SIG-M5 (cell line): ENCODE measurements at regions not wholly inside any gene's neighbourhood (a gene's known extent, or its start where the extent isn't known, plus 50 kb on each side); places are given as distances from the start of the nearest gene placed in this dataset.
"Not testable (repeated sequence)": the region's sequence is repeated elsewhere in the genome, so short reads cannot be mapped to it uniquely, and the experiment has no call there.

Source experiments
- DNase-seq: peaks from one replicate; lab custom pipeline; 2025; lab: John Stamatoyannopoulos, UW

DNA sequence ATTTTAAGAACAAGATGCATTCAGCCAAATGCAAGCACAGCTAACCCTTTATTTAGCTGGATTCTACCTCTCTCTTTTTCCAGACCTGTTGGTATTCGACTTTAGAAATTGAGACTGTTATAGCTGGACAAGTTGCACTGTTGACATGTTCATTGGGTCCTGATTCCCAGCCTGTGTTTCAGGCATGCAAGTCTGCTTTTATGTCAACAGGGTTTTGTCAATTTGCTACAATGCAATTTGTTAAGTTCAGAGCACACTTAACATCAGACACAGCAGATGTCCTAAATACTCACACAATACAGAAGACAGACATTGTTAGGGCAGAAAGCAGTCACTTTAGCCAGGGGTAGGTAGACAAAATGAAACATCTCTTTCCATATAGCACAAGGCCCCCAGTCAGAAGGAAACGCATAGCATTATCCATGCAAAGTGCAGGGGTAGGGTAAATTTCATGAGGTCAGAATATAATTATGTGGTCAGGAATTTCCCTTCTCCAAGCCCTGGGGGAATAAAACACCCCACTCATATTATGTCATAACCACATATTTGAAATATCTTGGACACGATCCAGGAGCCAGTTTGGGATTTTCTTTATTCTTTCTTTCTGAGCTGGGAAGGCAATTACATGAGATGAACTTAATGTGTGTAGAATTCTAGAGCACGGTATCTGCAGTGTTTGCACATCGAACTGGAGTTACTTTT is 504.1 kb downstream of the NTRK3 start:
- DNase-seq: no peak

DNA sequence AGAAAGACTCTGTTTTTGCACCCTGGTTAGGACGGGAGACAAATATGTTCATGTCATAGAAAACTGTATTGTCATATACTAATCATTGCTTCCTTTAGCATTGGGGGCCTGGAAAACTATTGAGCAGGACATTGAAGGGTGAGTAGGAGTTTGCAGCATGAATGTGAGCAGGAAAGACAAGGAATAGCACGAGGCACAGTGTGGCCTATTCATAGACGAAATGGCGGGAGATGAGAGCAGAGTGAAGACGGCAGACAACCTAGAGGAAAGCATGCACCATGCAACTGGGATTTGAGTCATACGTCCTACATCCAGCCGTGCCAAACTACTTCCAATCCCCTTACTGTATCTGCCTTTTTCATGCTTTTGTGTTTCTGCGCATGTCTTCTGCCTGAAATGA is 508.1 kb downstream of the NTRK3 start:
- no peak for DNase-seq

DNA sequence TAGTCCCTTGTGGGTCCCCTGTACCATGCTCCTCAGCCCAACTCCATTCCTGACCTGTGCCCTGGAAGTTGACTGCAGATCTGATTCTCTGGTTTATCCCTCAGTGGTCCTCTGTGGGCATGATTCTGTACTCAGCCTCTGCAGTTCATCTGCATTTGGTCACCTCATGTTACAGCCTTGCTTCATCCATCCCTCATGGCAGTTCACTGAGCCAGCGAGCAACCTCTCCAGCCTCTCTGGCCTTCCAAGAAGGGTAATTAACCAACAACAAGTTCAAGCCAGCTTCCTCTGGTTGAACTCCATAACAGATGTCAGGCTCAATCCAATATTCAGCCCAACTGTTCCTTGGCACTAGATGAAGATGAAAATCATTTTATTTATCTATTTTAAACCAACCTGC is 509.5 kb downstream of the NTRK3 start:
- no peak for DNase-seq

DNA sequence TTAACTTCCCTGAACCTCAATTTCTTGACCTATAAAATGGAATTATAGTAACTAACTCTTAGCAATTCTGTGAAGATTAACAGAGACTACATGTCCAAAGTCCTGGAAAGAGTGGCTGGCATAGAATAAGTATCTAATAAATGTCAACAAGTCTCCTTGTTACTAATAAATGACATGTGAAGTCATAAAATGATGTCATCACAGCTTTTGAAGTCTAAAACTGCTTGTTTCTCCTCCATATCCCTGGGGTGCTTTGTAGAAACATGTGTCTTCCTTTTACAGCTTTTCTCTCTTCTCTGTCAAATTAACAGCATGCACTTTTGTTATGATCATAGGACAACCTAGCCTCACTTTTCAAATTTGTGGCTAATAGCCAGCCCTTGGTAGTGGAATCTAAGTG is 510.2 kb downstream of the NTRK3 start:
- DNase-seq: no peak

DNA sequence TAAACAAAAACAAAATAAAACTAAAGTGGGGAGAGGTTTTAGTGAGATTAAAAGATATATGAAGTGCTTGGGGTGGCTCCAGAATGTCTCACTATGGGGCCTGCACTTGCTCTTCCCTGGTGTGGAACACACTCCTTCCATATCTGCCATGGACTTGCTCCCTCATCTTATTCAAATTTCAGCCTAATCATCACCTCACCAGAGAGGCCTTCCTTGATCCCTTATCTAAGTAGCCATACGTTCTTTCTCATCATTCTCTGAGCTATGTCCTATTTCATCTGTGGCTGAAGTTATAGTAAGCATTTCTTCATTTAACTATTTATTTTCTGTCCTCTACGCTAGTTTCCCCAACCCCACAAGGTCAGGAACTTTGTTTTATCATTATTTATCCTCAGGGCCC is 511.7 kb downstream of the NTRK3 start:
- no peak for DNase-seq

DNA sequence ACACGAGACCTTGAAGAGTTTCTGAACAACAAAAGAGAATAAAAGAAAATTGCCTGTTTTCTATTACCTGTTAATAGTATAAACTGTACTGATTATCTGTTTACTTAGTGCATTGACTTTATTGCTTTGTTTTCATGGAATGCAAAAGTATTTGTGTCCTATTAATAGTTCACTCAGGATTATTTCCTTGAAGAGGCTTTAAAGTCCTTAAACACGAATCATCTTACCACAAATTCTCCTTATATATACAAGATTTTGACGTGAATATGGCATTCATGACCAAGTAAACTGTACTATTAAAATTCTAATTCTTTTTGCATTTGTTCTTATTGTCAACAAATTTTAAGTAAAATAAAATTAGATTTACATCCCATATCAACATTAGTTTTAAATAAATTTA is 513.0 kb downstream of the NTRK3 start:
- DNase-seq: no peak

DNA sequence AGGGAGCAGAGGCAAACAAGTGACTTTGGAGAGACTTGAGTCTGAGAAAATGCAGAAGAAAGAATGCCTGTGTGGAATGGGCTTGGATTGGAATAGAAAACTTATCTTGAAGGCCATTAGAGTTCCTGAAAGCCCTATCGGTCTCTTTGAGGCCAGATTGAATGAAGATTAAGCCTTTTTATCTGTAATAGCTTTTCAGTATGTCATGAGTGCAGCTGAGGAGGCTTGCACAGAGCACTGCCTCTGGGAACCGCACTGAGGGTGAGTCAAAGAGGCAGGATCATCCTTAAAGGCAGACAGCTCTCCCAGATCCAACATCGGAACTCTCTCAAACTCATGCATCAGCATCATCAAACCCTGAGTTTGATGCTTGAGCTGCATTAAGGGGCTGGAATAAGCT is 515.2 kb downstream of the NTRK3 start:
- no peak for DNase-seq

DNA sequence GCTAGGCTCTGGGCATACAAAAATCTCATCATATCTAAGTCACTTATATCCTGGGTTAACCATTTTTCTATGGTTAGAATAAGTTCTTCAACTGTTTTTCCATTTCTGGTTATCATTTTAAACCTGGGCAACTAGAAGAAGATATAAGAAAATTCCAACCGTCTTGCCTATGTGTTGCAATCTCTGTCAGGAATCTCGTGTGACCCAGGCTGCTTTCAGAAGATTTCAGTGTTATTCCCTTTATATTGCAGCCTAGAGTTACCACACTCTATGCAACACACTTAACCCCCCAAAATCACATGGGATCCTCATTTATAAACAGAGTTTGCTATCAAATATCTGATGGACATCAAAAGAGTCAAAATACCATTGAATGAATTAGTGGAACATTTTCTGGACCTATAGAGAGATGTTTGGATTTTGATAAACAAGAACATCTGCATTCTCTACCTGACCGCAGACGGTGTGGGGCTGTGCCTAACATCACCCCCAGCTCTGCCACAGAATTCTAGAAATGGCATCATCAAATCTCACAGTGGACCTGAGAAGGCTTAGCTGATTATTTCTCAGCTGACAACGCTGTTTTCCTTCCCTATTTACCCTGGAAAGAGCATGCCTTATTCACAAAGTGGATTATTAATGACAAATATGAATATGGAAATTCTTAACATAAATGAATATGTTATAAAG is 515.7 kb downstream of the NTRK3 start:
- DNase-seq: no peak

DNA sequence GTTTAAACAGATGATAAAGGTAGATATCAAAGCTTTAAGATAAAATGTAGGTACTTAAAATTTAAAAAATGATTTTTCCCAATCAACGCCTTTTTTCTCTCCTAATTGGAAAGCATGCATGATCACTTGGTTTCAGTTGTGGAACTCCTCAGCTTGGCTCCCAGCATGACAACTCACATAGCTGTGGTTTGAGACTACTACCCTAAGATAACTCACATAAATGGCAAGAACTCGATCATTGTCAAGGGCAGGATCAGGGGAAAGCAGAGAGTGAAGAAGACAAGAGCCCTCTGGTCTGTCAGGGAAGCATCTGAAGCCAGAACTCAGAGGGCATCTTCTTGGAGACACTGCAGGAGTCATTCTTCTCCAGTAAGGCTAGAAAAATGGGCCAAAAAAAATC is 516.7 kb downstream of the NTRK3 start:
- DNase-seq: no peak

DNA sequence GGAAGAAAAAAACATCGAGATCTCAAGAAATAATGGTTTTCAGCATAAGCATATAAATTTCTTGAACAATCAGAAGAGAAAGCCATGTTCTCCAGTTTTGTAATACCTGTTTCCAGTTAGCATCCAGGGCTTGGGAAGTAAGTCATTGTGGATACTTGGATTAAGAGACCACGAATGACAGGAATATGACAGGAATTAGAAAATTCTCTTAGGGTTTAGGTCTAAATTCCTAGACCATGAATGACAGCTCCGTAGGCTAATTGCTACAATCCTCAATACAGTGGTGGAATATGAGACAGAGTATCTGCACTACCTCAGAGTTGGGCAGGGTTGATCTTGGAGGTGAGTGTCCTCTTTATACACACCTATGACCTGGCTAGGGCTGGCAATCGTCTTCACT is 517.5 kb downstream of the NTRK3 start:
- DNase-seq: no peak

DNA sequence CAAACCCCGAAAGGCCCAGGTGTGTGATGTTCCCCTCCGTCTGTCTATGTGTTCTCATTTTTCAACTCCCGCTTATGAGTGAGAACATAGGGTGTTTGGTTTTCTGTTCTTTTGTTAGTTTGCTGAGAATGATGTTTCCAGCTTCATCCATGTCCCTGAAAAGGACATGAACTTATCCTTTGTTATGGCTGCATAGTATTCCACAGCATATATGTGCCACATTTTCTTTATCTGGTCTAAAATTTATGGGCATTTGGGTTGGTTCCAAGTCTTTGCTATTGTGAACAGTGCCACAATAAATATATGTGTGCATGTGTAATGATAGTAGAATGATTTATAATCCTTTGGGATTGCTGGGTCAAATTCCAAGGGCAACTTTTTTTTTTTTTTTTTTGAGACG is 519.1 kb downstream of the NTRK3 start:
- DNase-seq: not testable (repeated sequence)

DNA sequence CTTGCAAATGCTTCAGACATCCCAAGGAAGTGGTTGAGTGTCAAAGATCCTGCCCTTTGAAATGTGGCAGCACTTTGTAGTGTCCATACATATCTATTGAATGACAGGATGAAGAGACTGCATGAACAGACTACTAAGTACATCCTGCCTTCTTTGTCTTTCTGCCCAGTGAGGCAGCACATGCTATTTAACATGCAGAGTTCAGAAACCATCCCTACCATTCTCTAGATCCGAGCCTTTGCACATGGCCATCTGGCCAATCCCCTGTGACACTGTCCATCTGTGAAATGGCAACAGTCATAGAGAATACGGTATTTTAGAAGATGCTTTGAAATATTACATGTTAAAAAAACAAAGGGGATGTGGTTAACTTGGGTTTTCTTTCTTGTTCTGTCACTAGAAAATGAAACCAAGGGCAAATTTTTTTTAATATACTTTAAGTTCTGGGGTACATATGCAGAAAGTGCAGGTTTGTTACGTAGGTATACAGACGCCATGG is 519.6 kb downstream of the NTRK3 start:
- no peak for DNase-seq

DNA sequence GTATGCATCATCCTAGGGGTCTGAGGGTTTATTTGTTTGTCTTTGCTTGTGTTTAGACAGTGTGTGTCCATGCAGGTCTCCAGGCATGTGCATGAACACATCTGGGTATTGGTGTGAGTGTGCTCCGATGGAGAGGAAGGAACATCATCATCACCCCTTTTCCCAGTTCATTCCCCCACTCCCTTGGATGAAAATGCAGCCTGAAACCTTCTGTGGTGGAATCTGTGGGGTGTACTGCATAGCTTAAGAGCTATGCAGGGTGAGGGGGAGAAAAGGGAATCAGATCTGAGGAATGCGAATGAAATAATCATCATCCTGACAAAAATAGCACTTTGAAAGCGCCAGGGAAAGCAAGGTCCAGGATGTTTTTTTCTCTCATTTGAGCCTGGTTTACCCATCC is 520.1 kb downstream of the NTRK3 start:
- DNase-seq: no peak

DNA sequence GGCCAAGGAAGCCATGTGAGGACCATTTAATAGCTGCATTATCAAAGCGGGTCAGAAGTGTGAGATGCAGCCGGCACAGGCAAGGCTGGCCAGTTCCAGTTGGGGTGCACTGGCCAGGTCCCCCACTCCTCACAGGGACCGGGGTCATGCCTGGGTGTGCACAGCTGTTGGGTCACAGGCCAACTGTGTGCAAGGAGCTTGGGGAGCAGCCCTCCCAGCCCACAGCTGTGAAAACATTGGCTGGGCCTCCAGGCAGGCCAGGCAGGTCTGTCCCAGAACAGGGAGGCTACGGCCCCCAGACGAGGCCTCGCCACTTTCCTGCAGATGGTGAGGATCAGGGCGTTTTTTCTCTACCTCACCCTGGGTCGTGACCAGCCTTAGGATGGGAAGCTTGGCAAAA is 521.0 kb downstream of the NTRK3 start:
- DNase-seq: no peak

DNA sequence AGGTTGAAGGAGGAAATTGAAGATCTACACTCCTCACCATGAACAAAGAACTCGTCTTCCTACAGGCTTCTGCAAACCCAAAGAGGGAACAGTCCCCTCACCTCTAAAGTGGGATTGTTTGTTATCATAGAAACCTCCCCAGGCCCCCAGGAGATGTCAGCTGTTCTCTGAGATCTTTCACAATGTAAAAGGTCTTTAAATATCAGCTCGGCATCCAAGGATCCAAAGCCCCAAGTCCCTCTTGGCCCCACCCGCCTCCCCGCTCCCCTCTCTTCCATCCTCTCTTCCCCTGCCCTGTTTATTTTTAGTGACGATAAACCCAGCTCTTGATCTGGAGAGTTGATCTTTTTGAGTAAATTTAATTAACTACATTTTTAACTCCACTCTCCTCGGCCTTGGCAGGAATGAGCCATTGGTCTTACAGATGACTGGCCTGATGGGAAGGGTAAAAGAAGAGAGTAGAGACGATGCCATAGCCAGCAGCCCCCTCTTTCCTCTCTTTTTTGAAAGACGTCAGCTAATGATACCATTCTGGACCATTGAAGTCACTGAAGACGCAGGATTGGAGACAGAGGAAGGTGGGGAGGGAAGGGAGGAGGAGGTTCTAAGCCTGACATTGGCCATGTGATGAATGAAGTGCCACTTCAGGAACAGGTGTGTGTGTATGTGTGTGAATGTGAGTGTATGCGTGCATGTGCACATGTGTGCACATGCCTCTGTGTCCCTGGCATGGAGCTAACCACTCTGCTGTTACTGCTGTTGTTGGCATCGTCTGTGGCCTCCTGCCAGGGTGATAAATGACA is 521.8 kb downstream of the NTRK3 start:
- DNase-seq: no peak

DNA sequence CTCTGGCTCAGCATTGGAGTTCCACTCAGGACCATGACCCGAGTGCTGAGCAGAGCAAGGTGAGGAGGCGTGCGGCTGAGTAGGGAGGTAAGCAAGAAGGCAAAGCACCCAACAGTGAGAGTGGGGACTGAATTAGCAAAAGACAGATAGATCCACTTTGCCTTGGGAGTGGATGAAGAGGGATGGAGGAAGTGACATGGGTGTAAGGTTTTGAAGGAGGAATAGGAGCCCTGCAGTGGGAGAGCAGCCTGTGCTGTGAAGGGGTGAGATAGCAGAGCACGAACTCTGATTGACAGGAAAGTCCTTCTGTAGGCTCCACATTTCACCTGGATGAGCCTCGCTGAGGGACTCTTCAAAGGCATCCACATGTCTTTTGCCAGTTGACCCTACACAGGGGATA is 522.6 kb downstream of the NTRK3 start:
- DNase-seq: no peak

DNA sequence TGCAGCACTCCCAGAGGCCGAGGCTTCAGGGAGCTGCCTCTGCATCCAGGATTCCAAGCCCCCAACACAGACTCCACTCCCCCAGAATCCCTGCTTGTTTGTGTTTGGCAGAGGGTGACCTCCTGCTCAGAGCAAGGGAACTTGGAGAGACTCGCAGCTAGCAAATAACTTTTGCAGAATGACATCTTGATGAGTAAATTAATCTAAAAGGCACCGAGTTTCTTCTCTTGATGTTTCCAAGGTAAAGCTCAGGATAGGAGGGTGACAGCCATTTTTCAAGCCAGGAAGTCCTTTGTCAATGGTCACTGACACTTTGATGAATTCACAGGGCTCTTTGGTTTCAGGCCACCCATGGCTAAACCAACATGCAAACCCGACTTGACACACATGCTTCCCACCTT is 523.0 kb downstream of the NTRK3 start:
- no peak for DNase-seq

DNA sequence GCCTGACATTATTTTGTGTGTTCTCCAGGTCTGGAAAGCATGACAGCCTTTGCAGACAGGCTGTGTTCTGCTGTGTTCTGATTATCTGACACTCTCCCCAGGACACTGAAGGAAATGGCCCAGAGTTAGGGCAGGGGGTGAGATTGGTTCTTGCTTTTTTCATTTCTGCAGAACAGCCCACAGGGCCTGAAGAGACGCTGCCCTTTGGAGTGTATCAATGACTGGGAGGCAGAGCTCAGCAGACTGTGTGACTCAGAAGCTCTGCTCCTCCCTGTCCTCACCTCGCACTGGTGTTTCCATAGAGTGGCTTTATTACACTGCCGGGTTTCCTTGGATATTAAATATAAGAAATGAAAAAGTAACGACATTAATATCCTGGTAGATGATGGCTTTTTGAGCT is 523.6 kb downstream of the NTRK3 start:
- no peak for DNase-seq

DNA sequence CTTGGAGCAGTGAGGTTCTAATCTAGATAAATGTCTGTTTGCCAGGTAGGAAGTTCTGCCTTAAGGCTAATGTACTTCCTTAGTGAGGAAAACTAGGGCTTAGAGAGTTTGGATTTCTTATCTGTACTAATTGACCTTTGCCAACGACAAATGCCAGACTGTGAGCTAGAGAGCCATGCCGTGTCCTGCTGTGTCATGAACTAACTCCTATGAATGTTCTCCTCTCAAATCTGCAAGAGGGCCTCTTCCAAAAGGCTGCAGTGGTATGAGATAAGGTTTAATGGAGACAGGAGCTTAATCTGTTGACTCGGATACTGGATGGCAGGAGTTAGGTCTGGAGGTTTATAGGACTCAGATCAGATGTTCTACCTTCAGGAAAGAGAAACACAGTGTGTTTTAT is 524.9 kb downstream of the NTRK3 start:
- no peak for DNase-seq

DNA sequence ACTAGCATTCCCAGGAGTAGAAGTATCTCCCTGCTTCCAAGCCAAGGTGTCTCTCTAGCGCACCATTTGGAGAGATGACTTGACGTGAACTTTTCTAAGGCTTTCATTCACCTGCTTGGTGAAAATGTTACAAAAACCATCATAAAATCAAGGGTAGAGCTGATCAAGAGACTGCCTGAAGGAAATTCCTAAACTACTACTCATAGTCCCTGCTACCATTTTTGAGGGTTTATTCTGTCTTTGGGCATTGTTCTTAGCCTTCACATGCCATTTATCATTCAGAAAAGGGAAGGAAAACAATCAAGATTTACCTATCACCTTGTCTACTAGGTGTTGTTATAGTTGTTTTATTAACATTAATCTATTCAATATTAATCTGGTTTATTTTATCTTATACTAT is 525.8 kb downstream of the NTRK3 start:
- no peak for DNase-seq

DNA sequence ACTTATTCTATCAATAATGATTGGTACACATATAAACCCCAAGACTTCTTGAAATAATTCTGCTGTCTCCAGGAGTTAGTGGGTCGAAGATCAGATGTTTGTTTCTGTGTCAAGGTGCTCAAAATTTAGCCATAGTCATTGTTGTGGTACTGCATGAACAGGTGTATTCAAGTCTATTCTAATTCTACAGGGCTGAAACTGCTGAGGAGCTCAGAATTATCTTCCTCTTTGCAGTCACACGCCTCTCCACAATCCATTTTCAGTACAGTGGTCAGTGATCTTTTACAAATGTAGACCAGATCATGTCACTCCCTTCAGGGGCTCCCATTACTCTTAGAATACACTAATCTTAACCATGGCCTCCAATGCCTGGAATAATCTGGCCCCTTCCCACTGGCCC is 527.5 kb downstream of the NTRK3 start:
- DNase-seq: no peak

DNA sequence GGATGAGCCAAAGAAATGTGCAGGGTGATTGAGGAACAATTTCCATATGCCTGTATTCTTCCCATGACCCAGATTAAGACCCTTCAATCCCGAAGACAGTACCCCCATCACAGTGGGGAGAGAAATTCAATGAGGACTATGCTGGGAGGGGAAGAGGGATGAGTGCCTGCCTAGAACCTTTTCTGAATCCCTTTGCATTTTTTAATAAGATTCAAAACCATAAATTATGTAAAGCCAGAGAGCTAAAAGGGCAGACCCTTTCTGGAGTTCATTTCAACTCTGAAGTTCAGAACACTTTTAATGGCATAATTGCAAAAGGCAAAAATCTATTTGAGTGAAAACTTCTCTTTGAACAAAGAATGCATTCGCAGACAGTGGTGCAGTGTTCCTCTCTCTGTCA is 529.5 kb downstream of the NTRK3 start:
- DNase-seq: no peak

DNA sequence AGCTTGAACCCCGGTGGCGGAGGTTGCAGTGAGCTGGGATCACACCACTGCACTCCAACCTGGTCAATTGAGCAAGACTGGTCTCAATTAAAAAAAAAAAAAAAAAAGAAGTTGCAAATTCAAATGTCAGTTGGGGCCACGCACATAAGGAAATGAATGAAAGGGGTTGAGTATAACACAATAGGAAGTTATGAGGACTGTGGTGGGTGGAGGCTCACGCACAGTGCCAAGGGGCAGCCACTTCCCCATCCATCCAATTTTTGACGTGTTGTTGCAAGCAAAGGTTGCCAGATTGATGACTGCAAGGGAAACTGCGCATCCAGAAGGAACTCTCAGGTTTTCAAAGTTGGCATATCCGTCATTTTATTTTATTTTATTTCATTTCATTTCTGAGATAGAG is 532.2 kb downstream of the NTRK3 start:
- DNase-seq: no peak
